Mucosa of stomach (tissue), 1 donor: ENCODE measurements at regions not wholly inside any gene's neighbourhood (a gene's known extent, or its start where the extent isn't known, plus 50 kb on each side); places are given as distances from the start of the nearest gene placed in this dataset.
"Not testable (repeated sequence)": the region's sequence is repeated elsewhere in the genome, so short reads cannot be mapped to it uniquely, and the experiment has no call there.

Experiments
- H3K27me3 ChIP-seq: one replicate; pipeline ENCODE4 v1.7.0; 2013; ENCODE audit warnings: mild to moderate bottlenecking, low read length; ENCODE audit not compliant: control insufficient read depth, insufficient read depth
- H3K36me3 ChIP-seq: one replicate; pipeline ENCODE4 v1.7.0; 2013; ENCODE audit warnings: low read length; ENCODE audit not compliant: control insufficient read depth, insufficient read depth
- H3K4me1 ChIP-seq: one replicate; pipeline ENCODE4 v1.7.0; 2013; ENCODE audit warnings: mild to moderate bottlenecking, low read length; ENCODE audit not compliant: control insufficient read depth, insufficient read depth
- H3K4me3 ChIP-seq: one replicate; pipeline ENCODE4 v1.7.0; 2013; ENCODE audit warnings: low read length
- H3K9ac ChIP-seq: one replicate; pipeline ENCODE4 v1.7.0; 2013; ENCODE audit warnings: mild to moderate bottlenecking, low read length, moderate library complexity
- H3K9me3 ChIP-seq: one replicate; pipeline ENCODE4 v1.7.0; 2013; ENCODE audit warnings: mild to moderate bottlenecking, low read length, moderate library complexity; ENCODE audit not compliant: control insufficient read depth
- donor health status: Pancreatic carcinoma.

GRCh38 chr14:61152851-61153364, 128.2 kb downstream of the TMEM30B start:
- H3K27me3 ChIP-seq, result no peaks in the 10 kb centered on the region

GRCh38 chr14:61151251-61151650, 129.9 kb downstream of the TMEM30B start:
- H3K4me1 ChIP-seq, result no peaks in the 10 kb centered on the region
- no peaks in the 10 kb centered on the region for H3K9me3 ChIP-seq
- no peaks in the 10 kb centered on the region for H3K36me3 ChIP-seq
- no peaks in the 10 kb centered on the region for H3K27me3 ChIP-seq
- H3K9ac ChIP-seq, result no peak overlapping the region
- no peak overlapping the region for H3K4me3 ChIP-seq

More at GRCh38 chr14:61152851-61153364, 128.2 kb downstream of the TMEM30B start:
- Histone ChIP-seq H3K9ac (no peak overlapping the region), H3K4me1 (no peaks in the 10 kb centered on the region), H3K4me3 (no peak overlapping the region), H3K36me3 (no peaks in the 10 kb centered on the region), H3K9me3 (no peaks in the 10 kb centered on the region)

GRCh38 chr14:61150851-61151250, 130.3 kb downstream of the TMEM30B start:
- Histone ChIP-seq H3K4me1 (no peaks in the 10 kb centered on the region), H3K9me3 (no peaks in the 10 kb centered on the region), H3K36me3 (no peaks in the 10 kb centered on the region), H3K9ac (no peak overlapping the region), H3K27me3 (no peaks in the 10 kb centered on the region), H3K4me3 (no peak overlapping the region)

- no peaks in the 10 kb centered on the region for H3K36me3 ChIP-seq
- no peaks in the 10 kb centered on the region for H3K27me3 ChIP-seq
- no peaks in the 10 kb centered on the region for H3K4me1 ChIP-seq
- no peak overlapping the region for H3K9ac ChIP-seq
- H3K9me3 ChIP-seq, result no peaks in the 10 kb centered on the region
- no peak overlapping the region for H3K4me3 ChIP-seq
Observed at GRCh38 chr14:61149896-61150295, 131.2 kb downstream of the TMEM30B start.

GRCh38 chr14:61148742-61149350, 132.3 kb downstream of the TMEM30B start:
- Histone ChIP-seq H3K36me3 (no peaks in the 10 kb centered on the region), H3K4me1 (no peaks in the 10 kb centered on the region), H3K9me3 (no peaks in the 10 kb centered on the region), H3K9ac (no peak overlapping the region), H3K27me3 (no peaks in the 10 kb centered on the region), H3K4me3 (no peak overlapping the region)

- H3K27me3 ChIP-seq, result no peaks in the 10 kb centered on the region
- H3K9me3 ChIP-seq, result no peaks in the 10 kb centered on the region
- H3K4me3 ChIP-seq, result no peak overlapping the region
- H3K4me1 ChIP-seq, result no peaks in the 10 kb centered on the region
- no peak overlapping the region for H3K9ac ChIP-seq
- no peaks in the 10 kb centered on the region for H3K36me3 ChIP-seq
Observed at GRCh38 chr14:61147831-61148549, 133.1 kb downstream of the TMEM30B start.

- Histone ChIP-seq H3K36me3 (no peaks in the 10 kb centered on the region), H3K9ac (no peak overlapping the region), H3K27me3 (no peaks in the 10 kb centered on the region), H3K4me1 (no peaks in the 10 kb centered on the region), H3K9me3 (no peaks in the 10 kb centered on the region), H3K4me3 (no peak overlapping the region)
Observed at GRCh38 chr14:61147381-61147821, 133.7 kb downstream of the TMEM30B start.

GRCh38 chr14:61146899-61147298, 134.2 kb downstream of the TMEM30B start:
- Histone ChIP-seq H3K27me3 (no peaks in the 10 kb centered on the region), H3K4me3 (no peak overlapping the region), H3K9ac (no peak overlapping the region), H3K36me3 (no peaks in the 10 kb centered on the region), H3K4me1 (no peaks in the 10 kb centered on the region), H3K9me3 (no peaks in the 10 kb centered on the region)

GRCh38 chr14:61145903-61146481, 135.1 kb downstream of the TMEM30B start:
- no peaks in the 10 kb centered on the region for H3K27me3 ChIP-seq
- no peak overlapping the region for H3K4me3 ChIP-seq
- no peaks in the 10 kb centered on the region for H3K4me1 ChIP-seq
- H3K36me3 ChIP-seq, result no peaks in the 10 kb centered on the region
- no peaks in the 10 kb centered on the region for H3K9me3 ChIP-seq
- no peak overlapping the region for H3K9ac ChIP-seq

- Histone ChIP-seq H3K4me3 (no peak overlapping the region), H3K9ac (no peak overlapping the region), H3K36me3 (no peaks in the 10 kb centered on the region), H3K27me3 (no peaks in the 10 kb centered on the region), H3K9me3 (no peaks in the 10 kb centered on the region), H3K4me1 (no peaks in the 10 kb centered on the region)
Observed at GRCh38 chr14:61145034-61145902, 135.9 kb downstream of the TMEM30B start.

- H3K36me3 ChIP-seq, H3K9ac ChIP-seq, H3K4me1 ChIP-seq, H3K27me3 ChIP-seq, H3K4me3 ChIP-seq, H3K9me3 ChIP-seq: not testable (repeated sequence)
Observed at GRCh38 chr14:61144117-61145033, 136.8 kb downstream of the TMEM30B start.
